Fibroblast of the aortic adventitia (primary cell): ENCODE measurements at regions not wholly inside any gene's neighbourhood (a gene's known extent, or its start where the extent isn't known, plus 50 kb on each side); places are given as distances from the start of the nearest gene placed in this dataset.

Source experiments
- DNase-seq: peaks from one replicate; pipeline ENCODE4 v3.0.0-alpha.2; 2010; ENCODE audit warnings: low read depth
- H3K4me3 ChIP-seq: 2 replicates; pipeline ENCODE4 v1.5.1; 2011; ENCODE audit warnings: low read depth, mild to moderate bottlenecking, control low read depth, low read length, moderate library complexity
- TF ChIP-seq, protein P1 (sequence below): IDR thresholded peaks from 2 replicates; pipeline ENCODE4 v1.5.1; 2011; ENCODE audit warnings: mild to moderate bottlenecking, low read length, control low read depth, inconsistent platforms; ENCODE audit not compliant: insufficient read depth

DNA sequence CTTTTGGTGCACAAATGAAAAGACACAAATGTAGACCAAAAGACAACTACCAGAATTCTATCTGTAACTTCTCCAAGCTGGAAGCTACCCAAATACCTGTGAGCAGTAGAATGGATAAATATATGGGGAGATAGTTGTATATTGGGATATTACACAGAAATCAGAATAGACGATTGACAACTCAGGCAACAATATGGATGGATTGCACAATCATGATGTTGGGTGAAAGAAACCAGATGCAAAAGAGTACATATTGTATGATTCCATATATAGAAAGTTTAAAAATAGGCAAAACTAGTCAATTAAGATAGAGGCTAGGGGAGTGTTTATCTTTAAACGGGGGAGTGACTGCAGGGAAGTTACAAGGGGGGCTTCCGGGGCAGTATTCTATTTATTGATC, 77.5 kb upstream of the NKD1 start:
- TF ChIP-seq, protein P1, sequence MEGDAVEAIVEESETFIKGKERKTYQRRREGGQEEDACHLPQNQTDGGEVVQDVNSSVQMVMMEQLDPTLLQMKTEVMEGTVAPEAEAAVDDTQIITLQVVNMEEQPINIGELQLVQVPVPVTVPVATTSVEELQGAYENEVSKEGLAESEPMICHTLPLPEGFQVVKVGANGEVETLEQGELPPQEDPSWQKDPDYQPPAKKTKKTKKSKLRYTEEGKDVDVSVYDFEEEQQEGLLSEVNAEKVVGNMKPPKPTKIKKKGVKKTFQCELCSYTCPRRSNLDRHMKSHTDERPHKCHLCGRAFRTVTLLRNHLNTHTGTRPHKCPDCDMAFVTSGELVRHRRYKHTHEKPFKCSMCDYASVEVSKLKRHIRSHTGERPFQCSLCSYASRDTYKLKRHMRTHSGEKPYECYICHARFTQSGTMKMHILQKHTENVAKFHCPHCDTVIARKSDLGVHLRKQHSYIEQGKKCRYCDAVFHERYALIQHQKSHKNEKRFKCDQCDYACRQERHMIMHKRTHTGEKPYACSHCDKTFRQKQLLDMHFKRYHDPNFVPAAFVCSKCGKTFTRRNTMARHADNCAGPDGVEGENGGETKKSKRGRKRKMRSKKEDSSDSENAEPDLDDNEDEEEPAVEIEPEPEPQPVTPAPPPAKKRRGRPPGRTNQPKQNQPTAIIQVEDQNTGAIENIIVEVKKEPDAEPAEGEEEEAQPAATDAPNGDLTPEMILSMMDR = no peak
- no peak for DNase-seq
- H3K4me3 ChIP-seq = no peak overlapping the region

DNA sequence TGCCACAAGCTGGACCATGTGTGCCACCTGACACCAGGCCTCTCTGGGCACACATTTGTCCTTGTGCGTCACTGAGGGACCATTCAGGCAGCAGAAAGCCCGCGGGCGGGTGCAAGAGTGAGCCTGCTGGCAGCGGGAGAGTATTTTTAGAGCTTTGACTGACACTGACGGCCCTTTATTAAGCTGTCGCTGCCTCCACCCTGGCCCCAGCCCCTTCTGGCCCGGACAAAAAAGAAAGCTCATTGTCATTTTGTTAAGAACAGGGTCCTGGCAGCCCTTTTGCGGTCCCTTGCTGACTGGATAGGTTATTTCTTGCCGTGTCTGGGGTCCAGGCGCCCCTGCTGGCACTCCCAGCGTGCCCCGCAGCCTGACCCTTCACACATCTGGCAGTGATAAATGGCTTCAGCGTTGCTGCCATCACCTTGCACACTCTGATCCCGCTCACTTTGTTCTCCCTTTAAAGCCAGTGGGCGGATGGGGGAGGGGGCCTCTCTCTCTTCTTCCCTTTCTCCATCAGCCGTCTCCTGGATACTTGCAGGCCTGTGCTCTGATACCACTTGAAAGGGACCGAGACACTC, 78.4 kb upstream of the NKD1 start:
- TF ChIP-seq, protein P1 = no peak
- H3K4me3 ChIP-seq = no peak overlapping the region
- DNase-seq = no peak

DNA sequence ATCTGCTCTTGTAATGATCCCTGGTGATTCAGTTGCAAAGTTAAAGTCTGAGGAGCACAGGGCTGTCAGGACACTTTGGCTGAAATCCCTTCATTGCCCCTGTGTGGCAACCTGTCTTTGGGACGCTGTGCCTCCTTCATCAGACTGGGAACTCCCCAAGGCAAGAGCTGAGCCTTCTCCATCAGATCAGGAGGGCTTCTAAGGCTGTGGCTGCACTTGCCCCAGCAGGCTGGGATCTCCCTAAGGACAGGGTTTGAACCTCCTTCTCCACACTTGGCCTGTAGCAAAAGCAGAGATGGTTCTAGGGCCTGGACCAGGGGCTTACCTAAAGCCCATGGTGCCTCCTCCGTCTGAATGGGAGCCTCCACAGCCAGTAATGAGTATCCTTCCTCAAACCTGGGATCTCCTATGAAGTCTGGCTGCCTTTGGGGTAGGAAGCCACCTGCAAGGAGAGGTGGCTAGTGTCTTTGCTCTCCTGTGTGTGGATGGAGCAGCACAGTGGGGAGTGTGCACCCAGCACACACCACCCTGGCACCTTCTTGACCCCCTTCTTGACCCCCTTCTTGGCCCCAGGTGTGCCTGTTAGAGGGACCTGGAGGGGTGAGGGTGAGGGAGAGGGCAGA, 79.0 kb upstream of the NKD1 start:
- TF ChIP-seq, protein P1 = no peak
- no peak for DNase-seq
- H3K4me3 ChIP-seq = no peak overlapping the region

- DNase-seq = no peak
- no peak overlapping the region for H3K4me3 ChIP-seq
- TF ChIP-seq, protein P1 = no peak
Observed at GRCh38 chr16:50468749-50469078, 79.5 kb upstream of the NKD1 start.

DNA sequence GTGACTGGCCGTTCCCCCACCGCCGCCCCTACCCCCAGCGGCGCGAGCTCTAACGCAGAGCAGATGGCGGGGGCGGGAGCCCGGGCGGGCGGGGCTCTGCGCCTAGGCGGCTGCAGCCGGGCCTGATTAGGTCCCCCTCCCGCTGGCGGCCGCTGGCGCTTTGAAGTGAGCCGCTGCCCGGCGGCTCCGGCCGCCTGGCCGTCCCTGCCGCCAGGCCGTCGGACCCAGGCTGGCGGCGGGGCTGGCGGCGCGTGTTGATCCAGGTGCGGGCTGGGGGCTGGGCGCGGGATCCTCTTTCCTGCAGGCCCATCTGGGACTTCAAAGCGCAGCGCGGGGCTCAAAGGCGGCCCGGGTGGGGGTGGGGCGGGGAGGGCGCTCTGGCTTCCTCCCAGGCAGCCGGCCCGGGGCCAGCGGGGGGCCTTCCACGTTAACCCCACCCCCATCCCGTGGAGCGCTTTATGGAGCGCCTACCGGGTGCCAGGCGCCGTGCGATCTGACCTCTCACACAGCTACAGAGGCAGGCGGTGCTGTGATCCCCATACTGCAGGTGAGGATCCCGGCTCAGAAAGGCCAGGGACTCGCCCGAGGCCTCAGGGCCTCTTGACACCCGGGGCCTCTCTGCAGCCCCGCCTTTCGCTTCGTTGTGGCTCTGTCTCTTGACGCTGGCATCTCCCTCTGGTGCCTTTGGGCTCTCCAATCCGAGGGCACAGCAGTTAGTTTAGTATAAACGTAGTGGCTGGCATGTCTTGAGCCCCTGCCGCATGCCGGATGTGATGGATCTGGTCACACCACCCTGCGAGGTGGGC, 80.0 kb upstream of the NKD1 start:
- H3K4me3 ChIP-seq = no peak overlapping the region
- DNase-seq = no peak
- TF ChIP-seq, protein P1 = no peak

DNA sequence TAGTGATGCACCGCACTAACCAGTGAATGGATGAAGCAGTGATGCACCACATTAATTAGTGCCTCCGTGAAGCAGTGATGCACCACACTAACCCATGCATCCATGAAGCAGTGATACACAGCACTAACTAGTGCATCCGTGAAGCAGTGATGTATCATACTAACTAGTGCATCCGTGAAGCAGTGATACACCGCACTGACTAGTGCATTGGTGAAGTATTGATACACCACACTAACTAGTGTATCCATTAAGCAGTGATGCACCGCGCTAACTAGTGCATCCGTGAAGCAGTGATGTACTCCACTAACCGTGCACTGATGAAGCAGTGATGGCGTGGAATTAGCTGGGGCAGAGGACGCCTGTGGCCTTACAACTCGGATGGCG, 80.6 kb upstream of the NKD1 start:
- no peak overlapping the region for H3K4me3 ChIP-seq
- TF ChIP-seq, protein P1 = no peak
- no peak for DNase-seq
